GM12878 (cell line): ENCODE measurements at regions not wholly inside any gene's neighbourhood (a gene's known extent, or its start where the extent isn't known, plus 50 kb on each side); places are given as distances from the start of the nearest gene placed in this dataset.

Experiments
- ASH2L ChIP-seq: fragments of 300-600, 200-600 bp; sonication (generic); IDR thresholded peaks from 2 replicates; pipeline ENCODE4 v1.6.1; 2017; ENCODE audit warnings: low read depth, mild to moderate bottlenecking, borderline replicate concordance
- CREM ChIP-seq: IDR thresholded peaks from 2 replicates; pipeline ENCODE4 v1.6.1; 2014; ENCODE audit warnings: antibody characterized with exemption, low read depth
- EZH2 ChIP-seq: IDR thresholded peaks from 2 replicates; pipeline ENCODE4 v1.6.1; 2012; ENCODE audit warnings: low read depth, mild to moderate bottlenecking, control low read depth, inconsistent platforms, low read length, borderline replicate concordance; ENCODE audit not compliant: control insufficient read depth
- IKZF1 ChIP-seq: fragments of 450-650 bp; conservative IDR thresholded peaks from 2 replicates; pipeline ENCODE4 v1.6.1; 2017; ENCODE audit warnings: antibody characterized with exemption, mild to moderate bottlenecking
- POLR2A ChIP-seq: IDR thresholded peaks from 2 replicates; pipeline ENCODE4 v1.6.1; 2011; ENCODE audit warnings: low read depth, mild to moderate bottlenecking, low read length
- POLR2AphosphoS5 ChIP-seq: IDR thresholded peaks from 2 replicates; pipeline ENCODE4 v1.6.1; 2011; ENCODE audit warnings: mild to moderate bottlenecking, low read length, inconsistent platforms
- POU2F2 ChIP-seq: IDR thresholded peaks from 3 replicates; pipeline ENCODE4 v1.6.1; 2011; ENCODE audit warnings: low read depth, mild to moderate bottlenecking, low read length, borderline replicate concordance
- SMC3 ChIP-seq: IDR thresholded peaks from 2 replicates; pipeline ENCODE4 v1.6.1; 2011; ENCODE audit warnings: low read length, improper control_type of control experiment, borderline replicate concordance
- ZNF207 ChIP-seq: fragments of 450-650 bp; IDR thresholded peaks from 2 replicates; pipeline ENCODE4 v1.6.1; 2014; ENCODE audit warnings: antibody characterized with exemption, mild to moderate bottlenecking, borderline replicate concordance
- ZNF384 ChIP-seq: IDR thresholded peaks from 2 replicates; pipeline ENCODE4 v1.6.1; 2012; ENCODE audit warnings: low read depth, mild to moderate bottlenecking, low read length, improper control_type of control experiment, borderline replicate concordance
- TF ChIP-seq, protein P1 (sequence below), 3 experiments: IDR thresholded peaks in 2 of 3; conservative IDR thresholded peaks in 1 of 3; 2 replicates each; pipeline ENCODE4 v1.5.1; 2011; ENCODE audit warnings: low read depth in 3 of 3, low read length in 3 of 3, mild to moderate bottlenecking in 3 of 3, control low read depth in 2 of 3, moderate library complexity in 2 of 3, inconsistent platforms in 1 of 3, mixed read lengths in 1 of 3; ENCODE audit not compliant: control insufficient read depth in 2 of 3, insufficient read depth in 1 of 3; ENCODE audit errors: extremely low read depth in 1 of 3
- TF ChIP-seq, protein P2 (sequence below): IDR thresholded peaks from 2 replicates; pipeline ENCODE4 v1.6.1; 2011; ENCODE audit warnings: low read depth, mild to moderate bottlenecking, low read length, moderate library complexity, borderline replicate concordance; ENCODE audit errors: extremely low read depth
- TF ChIP-seq, protein P3 (sequence below): fragments of 450-650 bp; conservative IDR thresholded peaks from 2 replicates; pipeline ENCODE4 v1.6.1; 2017; ENCODE audit warnings: mild to moderate bottlenecking, moderate library complexity

DNA sequence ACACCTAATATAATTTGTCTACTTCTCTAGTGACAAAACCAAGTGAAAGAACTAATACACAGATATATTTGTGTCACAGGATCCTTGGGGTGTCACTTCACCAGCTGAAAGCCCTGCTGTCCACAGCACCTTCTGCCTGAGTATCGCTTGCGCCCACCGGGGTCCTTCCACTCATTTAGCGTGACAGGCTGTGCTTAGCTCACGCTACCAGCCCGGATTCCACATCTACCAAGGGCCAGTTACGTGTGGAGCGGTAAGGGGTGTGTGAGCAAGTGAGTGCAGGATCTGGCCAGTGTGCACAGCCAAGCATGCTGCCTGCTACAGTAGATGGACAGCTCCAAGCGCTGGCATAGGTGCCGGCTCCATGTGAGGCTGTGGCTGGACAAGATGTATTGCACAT is 810.9 kb downstream of the NSUN3 start:
- TF ChIP-seq POU2F2 (no peak), POLR2A (no peak), ZNF384 (no peak), CREM (no peak), IKZF1 (no peak), EZH2 (no peak), ZNF207 (no peak), POLR2AphosphoS5 (no peak), SMC3 (no peak), ASH2L (no peak)
- TF ChIP-seq, protein P1, sequence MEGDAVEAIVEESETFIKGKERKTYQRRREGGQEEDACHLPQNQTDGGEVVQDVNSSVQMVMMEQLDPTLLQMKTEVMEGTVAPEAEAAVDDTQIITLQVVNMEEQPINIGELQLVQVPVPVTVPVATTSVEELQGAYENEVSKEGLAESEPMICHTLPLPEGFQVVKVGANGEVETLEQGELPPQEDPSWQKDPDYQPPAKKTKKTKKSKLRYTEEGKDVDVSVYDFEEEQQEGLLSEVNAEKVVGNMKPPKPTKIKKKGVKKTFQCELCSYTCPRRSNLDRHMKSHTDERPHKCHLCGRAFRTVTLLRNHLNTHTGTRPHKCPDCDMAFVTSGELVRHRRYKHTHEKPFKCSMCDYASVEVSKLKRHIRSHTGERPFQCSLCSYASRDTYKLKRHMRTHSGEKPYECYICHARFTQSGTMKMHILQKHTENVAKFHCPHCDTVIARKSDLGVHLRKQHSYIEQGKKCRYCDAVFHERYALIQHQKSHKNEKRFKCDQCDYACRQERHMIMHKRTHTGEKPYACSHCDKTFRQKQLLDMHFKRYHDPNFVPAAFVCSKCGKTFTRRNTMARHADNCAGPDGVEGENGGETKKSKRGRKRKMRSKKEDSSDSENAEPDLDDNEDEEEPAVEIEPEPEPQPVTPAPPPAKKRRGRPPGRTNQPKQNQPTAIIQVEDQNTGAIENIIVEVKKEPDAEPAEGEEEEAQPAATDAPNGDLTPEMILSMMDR (IDR thresholded peaks at IDR 0.05 in 2 of 3, conservative IDR thresholded peaks at IDR 0.05 in 1 of 3; ENCODE audit: control insufficient read depth in 2 of 3, extremely low read depth in 1 of 3, insufficient read depth in 1 of 3, low read depth in 3 of 3, low read length in 3 of 3): no peak
- TF ChIP-seq, protein P2, sequence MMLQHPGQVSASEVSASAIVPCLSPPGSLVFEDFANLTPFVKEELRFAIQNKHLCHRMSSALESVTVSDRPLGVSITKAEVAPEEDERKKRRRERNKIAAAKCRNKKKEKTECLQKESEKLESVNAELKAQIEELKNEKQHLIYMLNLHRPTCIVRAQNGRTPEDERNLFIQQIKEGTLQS: no peak
- TF ChIP-seq, protein P3, sequence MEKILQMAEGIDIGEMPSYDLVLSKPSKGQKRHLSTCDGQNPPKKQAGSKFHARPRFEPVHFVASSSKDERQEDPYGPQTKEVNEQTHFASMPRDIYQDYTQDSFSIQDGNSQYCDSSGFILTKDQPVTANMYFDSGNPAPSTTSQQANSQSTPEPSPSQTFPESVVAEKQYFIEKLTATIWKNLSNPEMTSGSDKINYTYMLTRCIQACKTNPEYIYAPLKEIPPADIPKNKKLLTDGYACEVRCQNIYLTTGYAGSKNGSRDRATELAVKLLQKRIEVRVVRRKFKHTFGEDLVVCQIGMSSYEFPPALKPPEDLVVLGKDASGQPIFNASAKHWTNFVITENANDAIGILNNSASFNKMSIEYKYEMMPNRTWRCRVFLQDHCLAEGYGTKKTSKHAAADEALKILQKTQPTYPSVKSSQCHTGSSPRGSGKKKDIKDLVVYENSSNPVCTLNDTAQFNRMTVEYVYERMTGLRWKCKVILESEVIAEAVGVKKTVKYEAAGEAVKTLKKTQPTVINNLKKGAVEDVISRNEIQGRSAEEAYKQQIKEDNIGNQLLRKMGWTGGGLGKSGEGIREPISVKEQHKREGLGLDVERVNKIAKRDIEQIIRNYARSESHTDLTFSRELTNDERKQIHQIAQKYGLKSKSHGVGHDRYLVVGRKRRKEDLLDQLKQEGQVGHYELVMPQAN: no peak
